IgD-negative memory B cell (primary cell): ENCODE measurements at regions not wholly inside any gene's neighbourhood (a gene's known extent, or its start where the extent isn't known, plus 50 kb on each side); places are given as distances from the start of the nearest gene placed in this dataset.

Source experiments
- H3K27ac Mint-ChIP-seq, 3 donors: one replicate each; pipeline ENCODE4 v1.8.0; 2020 to 2022; ENCODE audit warnings: mild to moderate bottlenecking in 3 of 3, mixed read lengths in 3 of 3, moderate library complexity in 1 of 3
- H3K27me3 Mint-ChIP-seq: one replicate; pipeline ENCODE4 v1.8.0; 2021; ENCODE audit warnings: mixed read lengths
- H3K36me3 Mint-ChIP-seq: one replicate; pipeline ENCODE4 v1.8.0; 2020; ENCODE audit warnings: mild to moderate bottlenecking, mixed read lengths
- H3K4me1 Mint-ChIP-seq, 3 donors: one replicate each; pipeline ENCODE4 v1.8.0; 2020 to 2022; ENCODE audit warnings: mixed read lengths in 3 of 3, mild to moderate bottlenecking in 1 of 3
- H3K4me3 Mint-ChIP-seq, 4 donors: one replicate each; pipeline ENCODE4 v1.8.0; 2020 to 2022; ENCODE audit warnings: mild to moderate bottlenecking in 4 of 4, mixed read lengths in 4 of 4, moderate library complexity in 3 of 4
- H3K9me3 Mint-ChIP-seq, 3 donors: one replicate each; pipeline ENCODE4 v1.8.0; 2020 to 2021; ENCODE audit warnings: mixed read lengths in 3 of 3, mild to moderate bottlenecking in 1 of 3

- H3K27ac Mint-ChIP-seq: no peak overlapping the region
- peaks cover 2% of the 10 kb centered on the region for H3K36me3 Mint-ChIP-seq
- peaks cover 3% of the 10 kb centered on the region for H3K27me3 Mint-ChIP-seq
- no peak overlapping the region for H3K4me3 Mint-ChIP-seq
- no peaks in the 10 kb centered on the region for H3K9me3 Mint-ChIP-seq
- peaks cover 0 to 3% (median 2%) of the 10 kb centered on the region in 3 donors for H3K4me1 Mint-ChIP-seq
These were observed 62.9 kb upstream of the IL17B start for GRCh38 chr5:149441986-149442385.

- Mint-ChIP-seq H3K4me3 (no peak overlapping the region), H3K27me3 (peaks cover 9% of the 10 kb centered on the region)
These were observed 62.2 kb upstream of the IL17B start for GRCh38 chr5:149441194-149441753.

GRCh38 chr5:149439899-149440542, 60.9 kb upstream of the IL17B start:
- Mint-ChIP-seq H3K4me1 (peaks cover 0 to 3% (median 2%) of the 10 kb centered on the region in 3 donors), H3K4me3 (no peak overlapping the region), H3K36me3 (peaks cover 2% of the 10 kb centered on the region), H3K9me3 (no peaks in the 10 kb centered on the region), H3K27ac (no peak overlapping the region), H3K27me3 (peaks cover 13% of the 10 kb centered on the region)

More at GRCh38 chr5:149441194-149441753, 62.2 kb upstream of the IL17B start:
- H3K36me3 Mint-ChIP-seq: peaks cover 2% of the 10 kb centered on the region
- peaks cover 0 to 3% (median 2%) of the 10 kb centered on the region in 3 donors for H3K4me1 Mint-ChIP-seq
- no peaks in the 10 kb centered on the region for H3K9me3 Mint-ChIP-seq
- no peak overlapping the region for H3K27ac Mint-ChIP-seq

GRCh38 chr5:149438711-149439132, 59.6 kb upstream of the IL17B start:
- Mint-ChIP-seq H3K9me3 (no peaks in the 10 kb centered on the region), H3K27ac (no peak overlapping the region), H3K4me3 (no peak overlapping the region), H3K36me3 (peaks cover 2% of the 10 kb centered on the region), H3K27me3 (peaks cover 13% of the 10 kb centered on the region), H3K4me1 (peaks cover 0 to 3% (median 2%) of the 10 kb centered on the region in 3 donors)

- Mint-ChIP-seq H3K4me1 (peaks cover 0 to 2% (median 2%) of the 10 kb centered on the region in 3 donors), H3K36me3 (peaks cover 2% of the 10 kb centered on the region), H3K9me3 (no peaks in the 10 kb centered on the region), H3K27ac (no peak overlapping the region), H3K4me3 (no peak overlapping the region), H3K27me3 (peaks cover 13% of the 10 kb centered on the region)
These were observed 59.2 kb upstream of the IL17B start for GRCh38 chr5:149438281-149438680.

- Mint-ChIP-seq H3K4me3 (no peak overlapping the region), H3K36me3 (peaks cover 2% of the 10 kb centered on the region), H3K27me3 (peaks cover 13% of the 10 kb centered on the region), H3K27ac (no peak overlapping the region), H3K9me3 (no peaks in the 10 kb centered on the region), H3K4me1 (peaks cover 0 to 2% (median 0%) of the 10 kb centered on the region in 3 donors)
These were observed 58.4 kb upstream of the IL17B start for GRCh38 chr5:149437391-149438040.

- Mint-ChIP-seq H3K27me3 (peaks cover 13% of the 10 kb centered on the region), H3K36me3 (no peaks in the 10 kb centered on the region), H3K27ac (no peak overlapping the region), H3K4me1 (no peaks in the 10 kb centered on the region), H3K4me3 (no peak overlapping the region), H3K9me3 (no peaks in the 10 kb centered on the region)
These were observed 56.6 kb upstream of the IL17B start for GRCh38 chr5:149435660-149436059.

GRCh38 chr5:149435015-149435376, 55.9 kb upstream of the IL17B start:
- H3K27ac Mint-ChIP-seq: no peak overlapping the region
- no peaks in the 10 kb centered on the region for H3K9me3 Mint-ChIP-seq
- peaks cover 13% of the 10 kb centered on the region for H3K27me3 Mint-ChIP-seq
- no peaks in the 10 kb centered on the region for H3K4me1 Mint-ChIP-seq
- H3K4me3 Mint-ChIP-seq: no peak overlapping the region
- no peaks in the 10 kb centered on the region for H3K36me3 Mint-ChIP-seq

- H3K9me3 Mint-ChIP-seq: no peaks in the 10 kb centered on the region
- no peaks in the 10 kb centered on the region for H3K36me3 Mint-ChIP-seq
- no peak overlapping the region for H3K27ac Mint-ChIP-seq
- H3K4me1 Mint-ChIP-seq: no peaks in the 10 kb centered on the region
- H3K27me3 Mint-ChIP-seq: peaks cover 13% of the 10 kb centered on the region
- H3K4me3 Mint-ChIP-seq: no peak overlapping the region
These were observed 55.3 kb upstream of the IL17B start for GRCh38 chr5:149434162-149435014.

- H3K4me3 Mint-ChIP-seq: no peak overlapping the region
- peaks cover 16% of the 10 kb centered on the region for H3K27me3 Mint-ChIP-seq
- H3K36me3 Mint-ChIP-seq: no peaks in the 10 kb centered on the region
- H3K9me3 Mint-ChIP-seq: no peaks in the 10 kb centered on the region
- no peak overlapping the region for H3K27ac Mint-ChIP-seq
- no peaks in the 10 kb centered on the region for H3K4me1 Mint-ChIP-seq
These were observed 54.5 kb upstream of the IL17B start for GRCh38 chr5:149433524-149434131.

- Mint-ChIP-seq H3K27me3 (peaks cover 16% of the 10 kb centered on the region), H3K4me1 (no peaks in the 10 kb centered on the region), H3K9me3 (no peaks in the 10 kb centered on the region), H3K27ac (no peak overlapping the region), H3K4me3 (no peak overlapping the region), H3K36me3 (no peaks in the 10 kb centered on the region)
These were observed 53.9 kb upstream of the IL17B start for GRCh38 chr5:149432911-149433401.

- no peaks in the 10 kb centered on the region for H3K4me1 Mint-ChIP-seq
- no peaks in the 10 kb centered on the region for H3K36me3 Mint-ChIP-seq
- H3K27me3 Mint-ChIP-seq: peaks cover 18% of the 10 kb centered on the region
- no peak overlapping the region for H3K4me3 Mint-ChIP-seq
- peak overlapping the region in 1 of 3 donors; percentile 83 for H3K27ac Mint-ChIP-seq
- no peaks in the 10 kb centered on the region for H3K9me3 Mint-ChIP-seq
These were observed 53.3 kb upstream of the IL17B start for GRCh38 chr5:149432376-149432775.

GRCh38 chr5:149429839-149430721, 51.0 kb upstream of the IL17B start:
- Mint-ChIP-seq H3K27ac (no peak overlapping the region), H3K4me1 (no peaks in the 10 kb centered on the region), H3K4me3 (peak overlapping the region in 1 of 4 donors; percentile 9), H3K27me3 (peaks cover 11% of the 10 kb centered on the region), H3K9me3 (no peaks in the 10 kb centered on the region), H3K36me3 (no peaks in the 10 kb centered on the region)
